ENCODE measurements at regions not wholly inside any gene's neighbourhood (a gene's known extent, or its start where the extent isn't known, plus 50 kb on each side); places are given as distances from the start of the nearest gene placed in this dataset.

DNA sequence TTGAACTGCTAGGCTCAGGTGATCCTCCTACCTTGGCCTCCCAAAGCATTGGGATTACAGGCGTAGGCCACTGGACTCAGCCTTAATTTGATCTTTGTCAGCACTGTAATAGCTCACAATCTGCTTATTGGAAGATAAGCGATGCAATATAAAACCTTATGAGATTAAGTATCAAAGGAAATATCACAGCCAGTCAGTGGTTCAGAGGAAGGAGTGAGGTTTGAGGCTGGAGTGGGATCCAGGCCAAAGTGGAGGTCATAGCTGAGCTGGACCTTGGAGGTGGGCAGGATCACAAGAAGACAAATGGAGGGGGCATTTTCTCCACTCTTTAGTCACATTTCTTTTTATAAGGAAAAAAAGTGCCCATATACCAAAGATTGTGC, 228.5 kb downstream of the RHOU start:
- Mint-ChIP-seq H3K4me1 (ENCODE audit: low read depth) (no peaks in the 10 kb centered on the region), H3K27me3 (ENCODE audit: low read depth) (peaks cover 9% of the 10 kb centered on the region), H3K36me3 (ENCODE audit: low read depth) (no peaks in the 10 kb centered on the region), H3K27ac (no peak overlapping the region), H3K9me3 (ENCODE audit: insufficient read depth) (no peaks in the 10 kb centered on the region), H3K4me3 (no peak overlapping the region)
- ChIA-PET CTCF (no interaction called here), POLR2A (no interaction called here)
- ATAC-seq (no peak), DNase-seq (no peak)

DNA sequence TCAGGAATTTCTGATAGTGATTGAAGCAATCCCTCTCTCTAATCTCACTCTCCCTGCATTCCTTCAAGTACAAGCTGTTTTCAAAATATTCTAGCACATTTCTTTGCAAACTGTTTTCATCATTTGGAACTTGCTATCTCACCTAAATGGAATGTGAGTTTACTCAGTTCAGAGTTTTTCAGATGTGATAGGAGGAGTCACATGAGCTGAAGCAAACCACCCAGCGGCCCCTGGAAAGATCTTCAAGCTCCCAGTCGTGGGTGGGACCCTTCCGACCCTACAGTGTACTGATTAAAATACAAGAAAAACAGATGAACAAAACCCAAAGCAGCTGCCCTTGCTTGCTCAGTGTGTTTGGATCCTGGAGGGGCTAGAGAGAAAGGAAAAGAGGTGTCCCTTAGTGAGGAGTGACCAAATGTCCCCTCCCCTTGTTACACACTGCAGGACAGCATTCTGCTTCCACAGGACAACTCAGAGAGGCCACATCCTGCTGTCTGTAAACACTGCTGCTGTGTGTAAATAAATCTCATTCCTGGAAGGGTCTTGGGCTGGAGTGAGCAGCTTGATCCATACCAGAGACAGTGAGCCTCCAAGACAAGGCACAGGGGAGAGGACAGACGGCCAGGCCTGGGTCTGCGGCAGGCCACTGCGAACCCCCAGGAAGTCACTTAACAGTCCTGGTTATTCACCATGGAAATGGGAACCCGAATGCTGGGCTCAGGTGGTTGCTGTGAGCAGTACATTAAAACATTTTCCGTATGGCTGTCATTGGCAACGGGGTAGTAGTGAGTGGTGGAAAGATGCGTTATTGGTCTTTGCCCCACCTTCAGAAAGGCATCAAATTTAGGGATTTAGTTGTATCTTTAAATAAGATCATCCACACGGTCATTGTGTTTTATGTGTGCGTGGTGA, 229.2 kb downstream of the RHOU start:
- Mint-ChIP-seq H3K4me1 (ENCODE audit: low read depth) (no peaks in the 10 kb centered on the region), H3K36me3 (ENCODE audit: low read depth) (no peaks in the 10 kb centered on the region), H3K4me3 (no peak overlapping the region), H3K27me3 (ENCODE audit: low read depth) (peaks cover 13% of the 10 kb centered on the region), H3K9me3 (ENCODE audit: insufficient read depth) (no peaks in the 10 kb centered on the region), H3K27ac (no peak overlapping the region)
- ATAC-seq (no peak), DNase-seq (no peak)
- ChIA-PET POLR2A (no interaction called here), CTCF (no interaction called here)

DNA sequence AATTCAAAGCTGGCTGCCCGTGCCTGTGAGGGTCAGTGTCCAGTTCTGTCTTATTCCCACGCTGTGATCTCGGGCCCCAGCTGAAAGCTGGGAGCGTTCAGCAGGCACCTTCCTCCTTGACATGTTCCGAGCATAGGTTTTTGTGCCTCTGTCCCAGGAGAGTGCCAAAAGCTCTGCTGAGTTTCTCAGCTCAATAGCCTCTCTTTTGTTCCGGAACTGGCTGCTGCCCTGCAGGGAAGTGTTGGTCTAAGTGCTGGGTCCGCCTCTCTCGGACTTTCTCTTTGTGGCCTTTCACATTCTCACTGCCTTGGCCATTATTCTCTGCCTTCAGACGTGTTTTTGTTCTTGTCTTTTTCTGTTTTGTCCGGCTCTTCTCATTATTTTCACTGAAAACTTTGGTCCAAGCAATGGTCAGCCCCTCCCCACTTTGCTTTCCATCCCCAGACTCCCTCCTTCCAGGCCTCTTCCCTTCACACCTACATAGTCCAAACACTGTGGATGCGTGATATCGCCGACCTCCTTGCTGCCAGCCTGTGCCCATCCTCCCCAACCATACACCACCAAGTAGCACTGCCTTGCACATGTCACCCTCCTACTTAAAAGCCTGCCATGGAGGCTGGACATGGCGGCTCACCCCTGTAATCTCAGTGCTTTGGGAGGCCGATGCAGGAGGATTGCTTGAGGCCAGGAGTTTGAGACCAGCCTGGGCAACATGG, 233.8 kb downstream of the RHOU start:
- no peaks in the 10 kb centered on the region for H3K36me3 Mint-ChIP-seq (ENCODE audit: low read depth)
- H3K27ac Mint-ChIP-seq, result no peak overlapping the region
- no peak for ATAC-seq
- ChIA-PET CTCF (no interaction called here), POLR2A (no interaction called here)
- H3K4me1 Mint-ChIP-seq (ENCODE audit: low read depth), result peaks cover 6% of the 10 kb centered on the region
- H3K27me3 Mint-ChIP-seq (ENCODE audit: low read depth), result peaks cover 12% of the 10 kb centered on the region
- no peak for DNase-seq
- no peaks in the 10 kb centered on the region for H3K9me3 Mint-ChIP-seq (ENCODE audit: insufficient read depth)
- no peak overlapping the region for H3K4me3 Mint-ChIP-seq

DNA sequence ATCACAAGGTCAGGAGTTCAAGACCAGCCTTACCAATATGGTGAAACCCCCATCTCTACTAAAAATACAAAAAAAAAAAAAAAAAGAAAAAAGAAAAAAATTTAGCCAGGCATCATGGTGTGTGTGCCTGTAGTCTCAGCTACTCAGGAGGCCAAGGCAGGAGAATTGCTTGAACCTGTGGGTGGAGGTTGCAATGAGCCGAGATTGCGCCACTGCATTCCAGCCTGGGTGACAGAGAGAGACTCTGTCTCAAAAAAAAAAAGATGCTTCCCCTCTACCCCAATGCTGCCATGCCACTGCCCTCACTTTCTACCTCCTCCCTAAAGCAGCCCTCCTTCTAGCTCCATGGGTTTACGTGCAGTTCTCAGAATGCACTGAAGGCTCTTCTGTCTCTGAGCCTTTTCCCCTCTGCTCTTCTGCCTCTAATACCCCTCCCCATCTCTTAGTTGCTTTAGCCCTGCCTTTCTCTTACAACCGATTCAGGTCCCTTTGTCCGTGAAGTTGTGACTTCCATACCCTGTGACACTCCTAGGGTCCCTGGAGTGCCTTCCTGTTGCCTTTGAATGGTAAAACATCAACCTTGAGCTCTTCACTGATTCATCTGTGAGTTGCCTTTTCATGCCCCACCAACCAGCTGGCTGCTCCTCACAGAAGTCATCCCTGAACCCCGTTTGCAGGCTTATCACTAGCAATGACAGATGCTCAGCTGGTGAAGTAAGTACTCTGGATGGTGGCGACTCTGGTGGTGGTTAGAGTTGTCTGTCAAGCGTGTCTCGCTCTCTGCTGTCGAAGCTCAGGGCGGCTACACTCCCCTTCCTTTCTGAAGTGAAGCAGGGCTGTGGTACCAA, 234.9 kb downstream of the RHOU start:
- no peak for DNase-seq
- ATAC-seq, result no peak
- CTCF ChIA-PET, result no interaction called here
- H3K4me1 Mint-ChIP-seq (ENCODE audit: low read depth), result peaks cover 6% of the 10 kb centered on the region
- POLR2A ChIA-PET, result no interaction called here
- no peak overlapping the region for H3K27ac Mint-ChIP-seq
- no peaks in the 10 kb centered on the region for H3K9me3 Mint-ChIP-seq (ENCODE audit: insufficient read depth)
- H3K27me3 Mint-ChIP-seq (ENCODE audit: low read depth), result peaks cover 12% of the 10 kb centered on the region
- H3K36me3 Mint-ChIP-seq (ENCODE audit: low read depth), result no peaks in the 10 kb centered on the region
- H3K4me3 Mint-ChIP-seq, result no peak overlapping the region

DNA sequence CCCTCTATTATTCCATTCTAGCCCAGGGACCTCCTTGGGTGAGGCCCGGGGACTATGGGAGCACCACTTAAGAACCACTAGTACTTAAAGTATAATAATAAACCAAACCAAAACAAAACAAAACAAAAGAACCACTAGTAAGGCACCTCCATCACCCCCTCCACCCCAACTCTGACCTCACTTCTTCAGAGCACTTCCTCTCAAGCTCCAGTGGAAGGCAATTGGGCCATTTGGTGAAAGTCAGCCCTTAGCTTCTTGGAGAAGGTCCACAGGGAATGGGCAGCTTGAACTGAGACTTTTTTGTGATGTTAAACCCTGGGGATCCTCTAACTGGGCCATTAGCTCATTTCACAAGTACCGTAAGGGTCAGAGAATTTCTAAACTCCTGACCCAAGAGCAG, 237.3 kb downstream of the RHOU start:
- Mint-ChIP-seq H3K27me3 (ENCODE audit: low read depth) (peaks cover 4% of the 10 kb centered on the region), H3K36me3 (ENCODE audit: low read depth) (no peaks in the 10 kb centered on the region), H3K4me1 (ENCODE audit: low read depth) (peaks cover 6% of the 10 kb centered on the region), H3K27ac (no peak overlapping the region), H3K4me3 (no peak overlapping the region), H3K9me3 (ENCODE audit: insufficient read depth) (no peaks in the 10 kb centered on the region)
- DNase-seq (peak; percentile 25), ATAC-seq (no peak)
- ChIA-PET POLR2A (no interaction called here), CTCF (no interaction called here)

DNA sequence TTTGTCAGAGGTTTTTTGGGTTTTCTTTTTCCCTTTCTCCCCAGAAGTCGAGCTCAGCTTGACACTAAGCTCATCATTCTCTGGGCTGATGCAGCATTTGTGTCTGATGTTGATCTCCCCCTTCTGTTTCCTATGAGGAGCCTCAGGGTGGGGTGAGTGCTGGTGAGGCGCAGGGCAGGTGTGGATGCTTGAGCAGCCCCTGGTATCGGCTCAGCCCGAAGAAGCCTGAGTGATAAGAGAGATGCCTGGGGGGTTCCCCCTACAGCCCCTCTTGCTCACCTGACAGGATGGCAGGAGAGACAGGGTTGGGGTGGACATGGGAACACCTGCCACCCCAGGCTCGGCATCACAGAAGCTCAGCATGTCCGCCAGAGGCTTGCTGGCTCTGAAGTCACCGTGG, 239.0 kb downstream of the RHOU start:
- ChIA-PET CTCF (no interaction called here), POLR2A (no interaction called here)
- Mint-ChIP-seq H3K27me3 (ENCODE audit: low read depth) (peaks cover 1% of the 10 kb centered on the region), H3K4me3 (no peak overlapping the region), H3K9me3 (ENCODE audit: insufficient read depth) (no peaks in the 10 kb centered on the region), H3K4me1 (ENCODE audit: low read depth) (peaks cover 6% of the 10 kb centered on the region), H3K27ac (no peak overlapping the region), H3K36me3 (ENCODE audit: low read depth) (no peaks in the 10 kb centered on the region)
- no peak for ATAC-seq
- no peak for DNase-seq

DNA sequence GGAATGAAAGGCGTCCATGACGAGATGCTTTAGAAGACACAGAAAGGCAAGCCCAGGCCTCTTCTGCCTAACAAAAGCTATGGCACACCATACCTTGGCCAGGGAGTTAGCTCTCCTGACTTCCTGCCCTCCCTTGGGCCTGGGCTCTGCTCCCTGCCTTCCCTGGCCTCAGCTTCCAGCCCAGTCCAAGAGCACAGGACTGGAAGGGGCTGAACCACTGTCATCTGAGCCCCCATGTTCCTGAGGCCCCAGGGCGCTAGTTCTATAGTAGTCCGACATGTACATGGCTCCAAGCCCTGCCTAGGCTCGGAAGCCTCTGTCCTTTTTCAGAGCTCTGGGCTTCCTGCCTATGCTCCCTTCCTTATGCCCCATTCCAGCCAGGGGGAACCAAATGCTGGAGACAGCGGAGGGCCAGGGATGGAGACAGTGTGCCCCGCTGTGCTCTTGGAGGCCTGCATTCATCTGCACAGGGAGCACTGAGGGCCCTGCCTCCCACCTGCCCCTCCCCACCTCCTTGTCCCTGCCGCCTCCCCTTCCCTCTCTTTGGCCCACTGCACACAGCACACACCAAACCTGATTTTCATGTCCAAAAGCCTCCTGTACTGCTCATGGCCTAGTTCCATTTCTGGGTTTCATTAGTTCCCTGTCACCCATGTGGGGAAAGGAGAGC, 240.1 kb downstream of the RHOU start:
- DNase-seq (no peak), ATAC-seq (no peak)
- POLR2A ChIA-PET, result no interaction called here
- CTCF ChIA-PET, result interaction anchor here (1.0 kb wide), 1 partner anchor 154 kb away, joined by 3 read pairs; no protein-coding TSS in a partner anchor
- H3K4me3 Mint-ChIP-seq, result no peak overlapping the region
- peaks cover 6% of the 10 kb centered on the region for H3K4me1 Mint-ChIP-seq (ENCODE audit: low read depth)
- no peaks in the 10 kb centered on the region for H3K36me3 Mint-ChIP-seq (ENCODE audit: low read depth)
- no peaks in the 10 kb centered on the region for H3K27me3 Mint-ChIP-seq (ENCODE audit: low read depth)
- no peak overlapping the region for H3K27ac Mint-ChIP-seq
- no peaks in the 10 kb centered on the region for H3K9me3 Mint-ChIP-seq (ENCODE audit: insufficient read depth)

DNA sequence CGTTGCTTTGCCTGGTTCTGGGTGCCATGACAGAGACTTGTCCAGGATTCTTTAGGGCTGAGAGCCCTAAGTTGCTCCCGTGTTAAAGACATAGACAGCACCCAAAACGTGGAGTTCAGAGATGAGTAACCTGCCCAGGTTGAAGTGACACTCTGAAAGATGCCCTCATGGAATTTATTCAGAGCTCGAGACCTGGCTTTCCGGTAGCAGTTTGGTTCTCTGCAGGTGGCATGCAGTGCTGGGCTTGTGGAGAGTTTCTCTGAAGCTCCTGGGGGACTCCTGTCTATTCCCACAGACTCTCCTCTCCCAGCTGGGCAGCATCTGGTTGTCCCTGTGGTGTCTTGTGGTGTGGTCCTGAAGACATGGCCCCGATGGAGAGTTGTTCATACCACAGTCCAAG, 241.0 kb downstream of the RHOU start:
- ChIA-PET POLR2A (interaction anchor here (0.5 kb wide), 1 partner anchor 262 kb away, joined by 3 read pairs; no protein-coding TSS in a partner anchor), CTCF (no interaction called here)
- Mint-ChIP-seq H3K36me3 (ENCODE audit: low read depth) (no peaks in the 10 kb centered on the region), H3K27me3 (ENCODE audit: low read depth) (no peaks in the 10 kb centered on the region), H3K27ac (no peak overlapping the region), H3K4me1 (ENCODE audit: low read depth) (peaks cover 6% of the 10 kb centered on the region), H3K9me3 (ENCODE audit: insufficient read depth) (no peaks in the 10 kb centered on the region), H3K4me3 (no peak overlapping the region)
- ATAC-seq, result no peak
- no peak for DNase-seq

DNA sequence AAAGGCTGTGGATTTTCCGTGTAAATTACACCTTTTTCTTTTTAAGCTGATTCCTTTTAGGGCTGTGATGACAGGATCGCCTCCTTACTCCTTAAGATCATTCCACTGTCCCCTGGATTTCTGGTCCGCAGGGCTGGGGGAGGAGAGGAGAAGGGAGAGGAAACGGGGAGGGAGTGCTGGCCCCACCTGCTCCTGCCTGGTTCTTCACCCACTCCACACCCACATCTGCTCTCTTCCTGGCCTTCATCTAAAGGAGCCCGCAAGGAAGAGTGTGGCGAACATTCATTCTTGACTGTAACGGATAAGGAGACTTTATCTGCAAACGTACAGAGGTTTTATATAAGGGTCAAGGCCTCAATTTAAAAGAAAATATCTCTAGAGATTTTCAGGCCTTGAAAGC, 242.0 kb downstream of the RHOU start:
- ChIA-PET CTCF (no interaction called here), POLR2A (no interaction called here)
- H3K4me3 Mint-ChIP-seq, result no peak overlapping the region
- H3K36me3 Mint-ChIP-seq (ENCODE audit: low read depth), result no peaks in the 10 kb centered on the region
- H3K27me3 Mint-ChIP-seq (ENCODE audit: low read depth), result no peaks in the 10 kb centered on the region
- H3K9me3 Mint-ChIP-seq (ENCODE audit: insufficient read depth), result no peaks in the 10 kb centered on the region
- peaks cover 6% of the 10 kb centered on the region for H3K4me1 Mint-ChIP-seq (ENCODE audit: low read depth)
- no peak overlapping the region for H3K27ac Mint-ChIP-seq
- no peak for ATAC-seq
- DNase-seq, result no peak

DNA sequence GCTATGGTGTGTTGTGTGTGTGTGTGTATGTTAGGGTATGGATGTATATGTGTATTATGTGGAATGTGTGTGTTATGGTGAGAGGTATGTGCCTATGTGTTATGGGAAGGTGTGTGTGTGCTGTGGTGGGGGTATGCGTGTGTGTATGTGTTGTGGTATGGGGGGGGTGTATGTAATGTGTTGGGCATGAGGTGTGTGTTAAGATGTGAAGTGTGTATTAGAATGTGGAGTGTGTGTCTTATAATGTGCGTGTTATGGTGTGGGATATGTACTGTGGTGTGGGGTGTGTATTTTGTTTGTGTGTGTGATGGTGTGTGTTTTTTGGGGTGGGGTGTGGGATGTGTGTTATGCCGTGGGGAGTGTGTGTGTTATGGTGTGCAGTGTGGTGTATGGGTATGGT, 242.5 kb downstream of the RHOU start:
- no peak for DNase-seq
- H3K4me3 Mint-ChIP-seq, result no peak overlapping the region
- peaks cover 2% of the 10 kb centered on the region for H3K4me1 Mint-ChIP-seq (ENCODE audit: low read depth)
- POLR2A ChIA-PET, result no interaction called here
- H3K27me3 Mint-ChIP-seq (ENCODE audit: low read depth), result no peaks in the 10 kb centered on the region
- CTCF ChIA-PET, result no interaction called here
- H3K36me3 Mint-ChIP-seq (ENCODE audit: low read depth), result no peaks in the 10 kb centered on the region
- ATAC-seq, result no peak
- H3K27ac Mint-ChIP-seq, result no peak overlapping the region
- H3K9me3 Mint-ChIP-seq (ENCODE audit: insufficient read depth), result no peaks in the 10 kb centered on the region

DNA sequence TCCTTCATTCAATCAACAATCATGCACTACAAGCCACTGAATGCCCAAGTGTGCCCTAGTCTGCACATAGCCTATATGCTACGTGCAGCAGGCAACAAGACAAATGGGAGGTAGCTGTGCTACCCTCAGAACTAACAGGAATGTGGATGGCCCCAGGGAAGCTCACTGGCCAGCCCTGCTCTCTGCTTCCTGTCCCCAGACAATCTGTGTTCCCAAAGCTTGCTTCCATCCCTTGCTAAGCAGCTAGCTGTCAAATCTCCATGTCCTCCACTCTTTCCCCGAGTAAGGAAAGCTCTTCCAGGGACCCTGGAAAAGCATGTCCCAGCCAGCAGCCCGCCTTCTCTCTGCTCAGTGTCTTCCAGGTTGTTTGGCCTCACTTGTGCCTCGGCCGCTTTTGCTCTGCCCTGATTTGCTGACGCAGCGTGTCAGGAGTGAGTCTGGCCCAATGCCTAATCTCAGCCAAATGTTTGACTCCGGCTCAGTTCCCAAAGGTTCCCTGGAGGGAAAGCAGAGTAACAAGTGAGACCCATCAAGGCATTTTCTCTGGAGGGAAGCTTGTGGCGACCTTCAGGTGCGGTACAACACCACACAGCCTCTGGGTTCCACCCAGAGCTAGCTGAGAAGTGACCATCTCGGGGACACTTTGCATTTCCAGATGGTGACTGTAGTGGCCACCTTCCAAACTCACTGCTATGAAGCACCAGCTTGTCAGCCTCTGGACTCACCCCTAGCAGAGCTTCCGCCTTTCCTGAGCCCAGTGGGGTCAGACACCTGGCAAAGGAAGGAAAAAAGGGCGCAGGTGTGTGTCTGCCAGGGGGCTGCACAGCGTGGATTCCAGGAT, 243.4 kb downstream of the RHOU start:
- H3K9me3 Mint-ChIP-seq (ENCODE audit: insufficient read depth), result no peaks in the 10 kb centered on the region
- CTCF ChIA-PET, result no interaction called here
- no peak overlapping the region for H3K27ac Mint-ChIP-seq
- no peaks in the 10 kb centered on the region for H3K27me3 Mint-ChIP-seq (ENCODE audit: low read depth)
- DNase-seq (no peak), ATAC-seq (no peak)
- H3K4me1 Mint-ChIP-seq (ENCODE audit: low read depth), result no peaks in the 10 kb centered on the region
- POLR2A ChIA-PET, result no interaction called here
- H3K36me3 Mint-ChIP-seq (ENCODE audit: low read depth), result no peaks in the 10 kb centered on the region
- no peak overlapping the region for H3K4me3 Mint-ChIP-seq
